ENCODE measurements at regions not wholly inside any gene's neighbourhood (a gene's known extent, or its start where the extent isn't known, plus 50 kb on each side); places are given as distances from the start of the nearest gene placed in this dataset.
A peak's percentile ranks its signal among the peaks of the same experiment; 100 is the strongest.

DNA sequence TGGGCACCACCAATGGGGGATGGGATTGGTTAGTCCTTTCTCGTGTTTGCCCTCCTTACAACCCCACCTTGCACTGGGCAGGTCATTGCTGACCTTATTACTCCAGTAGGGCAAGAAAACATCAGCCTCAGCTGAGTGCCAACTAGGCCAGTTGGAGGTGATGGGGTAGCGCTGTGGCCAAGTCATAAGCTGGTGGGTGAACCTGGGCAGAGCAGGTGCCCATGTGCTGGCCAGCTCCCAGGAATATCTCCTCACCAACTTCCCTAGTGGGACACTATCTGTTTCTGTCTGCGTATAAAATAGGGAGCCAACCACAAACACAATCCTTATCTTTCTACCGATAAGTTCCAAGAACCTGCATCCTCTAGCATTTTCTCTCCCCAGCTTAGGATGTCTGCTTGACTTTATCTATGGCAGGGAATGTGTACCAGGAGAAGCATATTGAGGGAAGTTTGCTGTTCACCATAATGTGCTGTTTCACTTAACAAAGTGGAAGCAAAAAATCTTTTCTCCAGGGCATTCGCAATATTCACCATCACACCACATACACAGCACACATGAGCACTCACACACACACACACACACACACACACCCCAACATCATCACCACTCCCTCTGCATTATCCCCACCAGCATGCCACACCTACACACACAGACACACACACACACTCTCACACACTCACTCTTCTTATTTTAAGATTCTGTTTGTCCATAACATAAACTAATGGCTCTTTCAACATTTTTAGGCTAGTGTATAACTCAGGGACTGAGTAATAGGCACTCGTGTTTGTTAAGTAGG, 390.0 kb downstream of the ENC1 start:
- no peak for DNase-seq

DNA sequence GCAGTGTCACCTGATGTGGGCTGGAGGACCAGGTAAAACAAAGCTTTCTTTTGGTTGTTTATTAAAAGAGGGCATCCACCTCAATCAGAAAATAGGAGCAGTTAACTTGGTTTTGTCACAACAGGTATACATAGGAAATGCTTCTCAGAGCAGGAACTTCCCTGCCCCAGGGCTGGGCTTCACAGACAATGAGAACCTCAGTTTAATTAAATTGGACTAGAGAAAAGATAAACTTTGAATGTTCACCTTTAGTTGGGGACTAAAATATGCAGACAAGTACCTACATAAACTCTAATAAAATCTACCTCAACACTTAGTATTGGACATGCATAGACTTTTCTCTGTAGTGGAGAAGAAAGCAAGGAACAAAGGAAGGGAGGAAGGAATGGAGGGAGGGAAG, 392.0 kb downstream of the ENC1 start:
- no peak for DNase-seq

DNA sequence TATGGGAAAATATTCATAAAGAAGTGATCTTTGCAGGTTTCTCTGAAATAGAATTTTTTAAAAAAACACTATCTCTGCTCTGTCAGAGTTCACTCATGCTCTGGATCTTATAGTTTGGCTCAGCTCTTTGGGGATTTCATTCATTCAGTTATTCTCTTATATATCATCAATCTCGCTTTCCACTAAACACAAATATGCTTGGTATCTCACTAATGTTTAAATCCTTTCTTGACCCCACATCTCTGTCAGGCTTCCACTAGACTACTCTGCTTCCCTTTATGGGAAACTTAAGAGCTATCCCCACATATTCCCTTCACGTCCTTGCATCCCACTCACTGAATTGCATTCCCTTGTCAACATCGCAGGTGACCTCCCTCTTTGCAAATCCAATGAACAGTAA, 396.1 kb downstream of the ENC1 start:
- DNase-seq: no peak

DNA sequence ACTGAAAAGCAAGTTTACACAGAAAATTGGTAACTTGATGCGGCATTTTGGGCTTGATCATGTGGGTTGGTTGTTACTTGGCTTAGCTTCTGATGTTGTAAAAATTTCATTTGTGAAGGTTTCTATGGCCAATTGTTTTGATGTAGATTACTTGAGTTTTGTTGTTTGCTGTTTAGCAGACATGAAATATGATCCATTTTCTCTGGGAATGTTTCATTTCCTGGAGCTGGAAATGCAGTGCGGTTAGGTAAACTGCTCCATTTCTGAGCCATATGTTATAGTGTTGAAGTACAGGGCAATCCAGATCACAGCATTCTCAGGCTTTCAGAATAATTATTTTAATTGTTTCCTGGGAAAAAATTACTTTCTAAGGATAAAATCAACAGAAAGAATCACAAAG, 396.9 kb downstream of the ENC1 start:
- no peak for DNase-seq

DNA sequence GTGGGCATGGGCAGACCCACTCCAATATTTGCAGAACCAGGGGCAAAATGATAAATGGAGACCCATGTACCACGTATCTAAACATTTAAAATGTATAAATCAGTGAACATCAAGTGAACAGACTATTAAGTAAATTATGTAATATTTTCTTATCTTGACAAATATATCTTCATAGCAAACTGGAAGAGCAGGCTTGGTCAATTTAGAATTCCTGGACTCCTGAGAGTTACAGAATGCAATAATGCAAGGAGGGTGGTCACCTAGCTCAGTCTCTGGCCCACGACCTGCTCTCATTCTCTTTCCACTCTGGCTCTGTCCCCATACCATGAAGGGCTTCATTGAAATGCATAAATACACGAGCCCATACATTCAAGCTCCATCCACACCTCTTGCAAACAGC, 398.0 kb downstream of the ENC1 start:
- no peak for DNase-seq

DNA sequence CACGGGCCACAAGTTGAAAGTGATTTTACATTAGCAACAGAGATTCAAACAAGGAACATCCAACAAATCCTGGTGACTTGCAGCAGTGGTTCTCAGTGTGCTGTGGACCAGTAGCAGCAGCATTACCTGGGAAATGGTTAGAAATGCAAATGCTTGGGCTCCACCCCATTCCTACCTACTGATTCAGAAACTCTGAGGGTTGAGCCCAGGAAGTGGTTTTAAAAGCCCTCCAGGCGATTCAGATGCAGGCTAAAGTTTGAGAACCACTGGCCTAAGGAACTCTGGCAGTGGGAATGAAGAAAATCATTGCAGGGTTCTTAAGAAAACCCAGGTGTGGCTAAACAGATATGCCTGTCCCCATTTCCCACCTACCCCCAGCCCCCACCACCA, 398.8 kb downstream of the ENC1 start:
- no peak for DNase-seq

DNA sequence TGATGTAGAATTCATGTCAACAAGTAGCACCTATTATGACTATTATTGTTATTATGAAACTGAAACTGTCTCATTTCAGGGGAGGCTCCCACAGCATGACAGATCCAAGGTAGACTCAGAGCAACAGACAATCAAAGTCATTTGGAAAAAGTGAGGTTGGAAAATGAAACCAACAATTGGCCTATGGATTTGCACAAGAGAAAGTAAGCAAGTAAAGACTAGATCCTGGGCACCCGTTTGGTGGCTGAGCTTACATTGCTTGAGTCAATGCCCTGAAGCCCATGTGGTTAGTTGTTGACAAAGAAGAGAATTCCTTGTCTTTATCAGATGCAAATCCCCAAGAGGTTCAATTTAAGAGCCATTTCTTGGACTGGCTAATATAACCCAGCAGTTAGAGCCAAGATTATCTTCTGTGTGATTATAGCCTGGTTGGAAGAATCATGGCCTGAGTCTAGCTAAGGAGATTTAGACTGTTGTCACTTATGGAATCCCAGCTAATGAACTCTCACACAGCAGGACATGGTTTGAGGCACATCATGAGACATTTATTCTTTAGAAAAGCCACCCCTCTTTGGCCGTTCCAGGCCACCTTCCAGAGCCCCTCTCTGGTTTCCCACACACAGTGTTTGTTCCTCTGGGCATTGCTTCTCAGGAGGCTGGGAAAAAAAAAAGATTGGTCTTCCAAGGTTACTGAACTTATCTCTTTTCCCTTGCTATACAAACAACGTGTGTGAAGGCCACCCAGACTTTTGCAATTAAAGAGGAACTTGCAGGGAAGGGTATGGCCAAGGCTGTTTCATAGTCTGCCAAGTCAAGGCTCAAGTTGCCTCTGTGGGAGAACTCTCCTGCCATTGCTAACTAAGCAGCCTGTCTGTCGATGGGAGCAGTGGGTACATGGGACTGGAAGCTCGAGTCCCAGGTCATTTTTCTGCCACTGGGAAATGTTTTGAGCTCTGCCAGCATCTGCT, 399.5 kb downstream of the ENC1 start:
- peak; percentile 35 for DNase-seq

DNA sequence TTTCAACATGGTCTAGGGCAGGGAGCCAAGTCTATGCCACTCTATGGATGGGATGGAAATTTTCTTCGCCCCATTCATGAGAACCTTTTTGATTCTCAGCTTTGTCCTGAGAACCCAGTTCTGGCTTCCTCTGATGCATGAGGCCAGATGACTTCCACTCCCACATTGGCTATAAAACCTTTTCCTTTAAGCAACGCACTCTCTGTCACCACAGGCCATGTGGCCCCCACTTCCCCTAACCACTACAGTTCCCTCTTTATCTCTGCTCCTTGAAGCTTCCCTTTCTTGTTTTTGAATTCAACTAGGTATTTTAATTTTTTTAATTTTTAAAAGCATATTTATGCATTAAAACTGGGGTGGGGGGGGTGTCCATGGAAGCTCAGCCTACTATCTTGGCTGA, 401.3 kb downstream of the ENC1 start:
- DNase-seq: peak; percentile 83

DNA sequence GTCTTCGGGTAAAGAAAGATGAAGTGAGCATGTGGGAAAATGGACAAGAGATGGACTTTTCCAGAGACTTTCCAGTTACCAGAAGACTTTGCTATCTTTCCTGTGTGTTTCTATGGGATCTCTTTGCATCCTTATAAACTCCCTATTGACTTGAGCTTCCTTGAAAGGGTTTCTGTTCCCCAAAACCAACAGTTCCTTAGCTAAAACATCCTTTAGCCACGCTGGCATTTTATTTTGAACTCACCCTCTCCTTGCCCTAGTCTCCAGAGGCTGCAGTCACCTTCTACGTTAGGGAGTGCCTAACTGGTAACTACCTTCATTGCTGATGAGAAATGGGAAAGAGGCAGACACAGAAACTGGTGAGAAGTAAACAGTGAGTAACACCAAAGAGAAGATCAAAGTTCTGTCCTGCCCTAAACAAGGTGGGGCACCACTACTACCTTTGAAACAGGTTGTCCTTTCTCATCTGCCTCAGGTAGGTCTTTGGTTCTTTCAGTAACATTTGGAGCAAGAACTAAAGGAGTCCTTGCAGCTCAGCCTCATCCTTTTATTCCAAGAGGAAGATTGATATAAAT, 402.9 kb downstream of the ENC1 start:
- no peak for DNase-seq

DNA sequence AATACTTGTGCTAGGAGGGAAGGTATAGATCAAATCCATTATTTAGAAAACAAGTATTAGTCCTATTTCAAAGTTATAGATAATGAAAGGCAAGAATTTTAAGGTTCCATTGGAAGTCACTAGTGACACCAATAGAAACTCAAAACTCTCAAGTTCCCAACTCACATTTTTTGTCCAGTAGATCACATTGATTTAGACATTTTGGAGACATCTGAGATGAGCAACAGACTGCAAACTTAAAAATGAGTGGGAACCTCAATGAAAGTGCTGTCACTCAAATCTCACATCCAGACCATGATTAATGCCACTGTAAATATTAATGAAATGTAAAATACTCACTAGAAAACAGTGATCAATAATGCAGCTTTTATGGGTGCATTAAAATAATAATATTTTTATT, 405.0 kb downstream of the ENC1 start:
- DNase-seq: no peak

DNA sequence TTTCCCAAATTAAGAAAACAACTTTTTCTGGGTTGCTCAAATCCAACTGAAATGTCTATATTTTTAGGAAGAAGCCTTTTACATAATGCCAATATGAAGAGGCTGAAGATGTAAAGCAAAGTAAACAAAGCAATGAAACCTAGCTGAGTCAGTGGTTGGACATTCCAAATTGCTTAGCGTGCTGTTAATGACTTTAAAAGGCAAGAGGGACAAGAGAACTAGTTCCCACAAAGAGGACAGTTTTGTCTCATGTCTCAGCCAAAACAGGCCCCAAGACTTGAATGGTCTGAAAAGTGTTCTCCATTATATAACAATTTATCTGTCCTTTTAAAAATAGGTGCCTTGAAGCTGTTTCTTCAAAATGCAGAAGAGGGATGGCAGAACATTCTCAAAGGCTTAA, 407.0 kb downstream of the ENC1 start:
- no peak for DNase-seq

DNA sequence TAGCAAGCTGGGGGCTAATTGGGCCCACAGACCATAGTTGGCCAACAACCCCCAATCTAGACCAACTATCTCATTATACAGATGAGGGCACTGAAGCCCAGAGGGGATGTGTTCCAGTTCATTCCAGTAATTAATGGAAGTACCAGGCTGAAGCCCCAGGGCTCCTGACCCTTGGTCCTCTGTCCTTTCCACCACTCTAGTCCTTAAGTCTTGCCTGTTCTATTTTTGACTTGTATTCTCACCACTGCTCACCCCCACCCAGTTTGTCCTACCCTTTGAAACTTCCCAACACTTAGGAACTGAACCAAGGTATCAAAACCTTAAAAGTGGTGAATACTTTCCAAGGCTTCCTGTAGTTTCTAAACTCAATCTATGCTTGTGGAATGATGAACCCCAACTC, 407.4 kb downstream of the ENC1 start:
- no peak for DNase-seq

DNA sequence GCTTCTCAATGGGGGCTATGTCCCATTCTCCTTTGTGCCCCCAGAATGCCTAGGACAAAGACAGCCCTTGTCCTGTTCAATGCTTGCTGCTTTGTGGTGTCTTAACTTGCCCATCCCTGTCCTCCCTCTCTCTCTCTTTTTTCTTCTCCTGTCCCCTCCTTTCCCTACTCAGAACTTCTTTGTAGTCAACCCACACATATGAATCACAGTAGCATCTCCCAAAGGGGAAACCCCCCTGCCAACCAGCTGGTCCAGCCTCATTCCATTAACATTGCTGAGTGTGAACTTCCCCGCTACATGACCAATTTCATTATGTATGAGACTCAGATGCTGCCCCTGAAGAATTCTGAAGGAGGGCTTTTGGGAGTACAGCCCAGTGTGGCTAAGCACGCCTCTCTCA, 408.3 kb downstream of the ENC1 start:
- no peak for DNase-seq

DNA sequence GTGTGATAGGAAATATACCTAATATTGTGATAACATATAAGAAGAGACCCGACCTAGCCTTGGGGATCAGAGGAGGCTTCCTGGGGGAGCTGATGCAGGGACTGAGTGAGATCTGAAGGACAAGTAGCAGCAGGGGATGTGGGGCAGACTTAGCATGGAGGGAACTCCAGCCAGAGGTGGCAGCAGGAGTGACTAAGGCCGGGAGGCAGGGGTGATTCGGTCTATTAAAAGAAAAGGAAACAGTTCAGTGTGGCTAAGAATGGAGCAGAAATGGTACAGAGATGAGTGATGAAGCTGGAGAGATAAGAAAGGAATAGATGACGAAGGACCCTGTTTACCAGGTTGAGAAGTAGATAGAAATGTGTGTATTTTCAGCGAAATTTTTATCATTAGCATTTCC, 408.8 kb downstream of the ENC1 start:
- DNase-seq: no peak

DNA sequence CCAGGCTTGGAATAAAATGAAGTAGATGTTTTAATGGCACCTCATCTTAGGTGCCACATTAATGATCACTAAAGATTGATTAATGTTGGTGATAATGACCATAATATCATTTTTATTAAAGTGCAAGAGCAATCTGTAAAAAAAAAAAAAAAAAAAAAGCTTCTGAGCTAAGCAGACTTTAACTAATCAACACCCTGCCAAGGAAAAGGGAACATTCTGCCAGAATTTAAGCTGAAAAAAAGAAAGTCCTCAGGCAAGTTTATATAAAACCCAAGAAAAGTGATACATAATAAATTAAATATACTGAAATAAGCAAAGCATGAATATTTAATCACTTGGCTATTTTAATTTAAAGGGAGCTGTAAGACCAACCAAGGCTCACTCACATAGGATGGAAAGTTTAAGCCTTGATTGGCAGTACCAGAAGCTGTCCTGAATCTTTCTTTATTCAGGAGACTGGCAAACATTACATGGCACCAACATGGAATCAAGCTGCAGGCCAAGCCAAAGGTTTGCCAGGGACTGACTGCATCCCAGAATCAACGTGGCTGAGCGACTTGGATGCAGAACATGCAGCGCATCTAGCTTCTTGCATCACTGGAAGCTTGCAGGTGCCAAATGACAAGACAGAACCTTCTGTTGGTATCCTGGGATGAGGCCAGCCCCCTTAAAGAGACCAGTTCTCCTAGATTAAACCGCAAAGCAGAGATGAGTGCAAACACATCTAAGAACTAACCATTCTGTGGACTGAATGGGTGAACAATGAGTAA, 413.6 kb downstream of the ENC1 start:
- DNase-seq: no peak

DNA sequence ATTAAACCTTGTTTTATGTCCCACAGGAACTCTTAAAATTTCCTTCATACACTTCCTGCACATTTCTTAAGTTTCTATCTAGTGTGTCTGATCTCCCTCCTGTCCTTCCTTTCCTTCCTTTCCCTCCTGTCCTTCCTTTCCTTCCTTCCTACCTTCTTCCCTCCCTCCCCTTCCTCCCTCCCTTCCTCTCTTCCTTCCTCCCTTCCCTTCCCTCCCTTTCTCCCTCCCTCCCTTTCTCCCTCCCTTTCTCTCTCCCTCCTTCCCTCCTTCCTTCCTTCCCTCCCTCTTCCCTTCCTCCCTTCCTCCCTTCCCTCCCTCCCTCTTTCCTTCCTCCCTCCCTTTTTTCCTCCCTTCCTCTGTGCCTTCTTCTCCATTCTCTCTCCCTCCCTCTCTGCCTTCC, 414.9 kb downstream of the ENC1 start:
- DNase-seq: no peak

DNA sequence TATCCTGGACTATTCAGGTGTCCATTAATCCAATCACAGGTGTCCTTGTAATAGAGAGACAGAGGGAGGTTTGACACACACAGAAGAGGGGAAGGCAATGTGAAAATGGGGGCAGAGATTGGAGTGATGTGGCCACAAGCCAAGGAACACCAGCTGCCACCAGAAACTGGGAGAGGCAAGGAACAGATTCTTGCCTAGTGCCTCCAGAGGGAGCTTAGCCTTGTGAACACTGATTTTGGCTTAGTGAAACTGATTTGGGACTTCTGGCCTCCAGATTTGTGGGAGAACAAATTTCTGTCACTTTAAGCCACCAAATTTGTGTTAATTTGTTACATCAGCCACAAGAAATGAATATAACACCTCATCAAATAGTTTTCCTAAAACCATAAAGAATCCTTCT, 416.2 kb downstream of the ENC1 start:
- no peak for DNase-seq

DNA sequence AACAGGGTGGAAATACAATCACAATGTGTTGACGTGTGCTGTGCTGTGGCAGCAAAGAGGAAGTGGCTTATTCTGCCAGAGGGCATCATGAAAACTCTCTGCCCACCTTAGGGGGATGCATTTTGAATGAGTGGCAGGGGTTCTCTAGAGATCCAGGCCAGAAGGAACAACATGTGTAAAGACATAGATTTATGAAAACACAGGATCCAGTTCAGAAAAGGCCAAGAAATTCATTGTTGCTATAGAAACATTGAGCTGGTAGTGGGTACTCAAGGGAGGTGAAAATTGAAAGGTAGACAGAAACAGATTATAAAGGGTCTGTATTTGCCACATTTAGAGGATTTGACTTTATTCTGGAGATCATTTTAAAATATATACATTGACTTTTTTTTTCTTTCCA, 417.7 kb downstream of the ENC1 start:
- no peak for DNase-seq

DNA sequence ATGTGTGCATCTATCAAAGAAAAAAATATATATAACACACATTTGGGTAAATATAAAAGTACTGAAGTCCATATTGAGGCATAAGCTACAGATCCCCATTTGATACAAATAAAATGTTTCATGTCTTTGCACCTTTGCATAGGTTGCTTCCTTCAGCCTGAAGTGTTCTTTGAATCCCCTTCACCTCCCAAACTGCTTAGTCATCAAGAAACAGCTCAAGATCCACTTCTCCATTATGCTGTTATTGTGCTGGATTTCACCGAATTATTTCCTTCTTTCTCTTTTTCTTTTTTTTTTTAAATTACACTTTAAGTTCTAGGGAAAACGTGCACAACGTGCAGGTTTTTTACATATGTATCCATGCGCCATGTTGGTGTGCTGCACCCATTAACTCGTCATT, 419.1 kb downstream of the ENC1 start:
- DNase-seq: no peak

DNA sequence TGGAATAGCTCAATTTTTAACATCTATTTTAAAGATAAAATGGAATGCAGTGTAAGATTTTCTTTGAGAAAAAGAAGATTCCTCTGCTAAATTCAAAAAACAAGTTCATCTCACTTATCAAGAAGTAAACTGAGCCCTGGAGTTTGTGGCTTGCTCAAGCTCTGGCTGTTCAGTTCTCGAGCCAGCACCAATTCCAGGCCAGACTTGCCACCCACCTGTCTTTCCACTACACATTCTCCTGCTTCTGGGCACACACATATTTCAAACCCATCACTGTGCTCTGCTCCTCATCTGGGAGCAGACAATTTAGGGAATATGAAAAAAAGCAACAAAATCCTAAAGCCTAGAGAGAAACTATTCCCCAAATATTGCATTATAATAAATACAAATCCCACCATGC, 424.5 kb downstream of the ENC1 start:
- DNase-seq: no peak

DNA sequence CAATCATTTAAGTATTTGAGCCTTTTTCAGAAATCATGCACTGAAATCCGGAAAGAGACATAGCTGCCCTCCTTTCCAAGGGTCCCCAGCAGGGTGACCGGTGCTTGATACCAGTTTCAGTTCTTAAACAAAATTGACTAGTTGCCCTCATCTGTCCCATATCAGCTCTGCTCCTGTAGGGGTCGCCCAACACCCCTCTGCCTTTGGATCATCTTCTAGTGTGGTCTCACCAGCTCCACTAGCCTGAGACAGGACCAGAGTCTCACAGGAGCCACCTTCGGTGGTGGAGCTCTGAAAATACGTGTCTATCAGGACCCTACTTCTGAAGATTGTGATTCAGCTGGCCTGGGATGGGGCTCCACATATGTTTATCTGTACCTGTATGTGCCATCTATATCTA, 428.2 kb downstream of the ENC1 start:
- DNase-seq: no peak

DNA sequence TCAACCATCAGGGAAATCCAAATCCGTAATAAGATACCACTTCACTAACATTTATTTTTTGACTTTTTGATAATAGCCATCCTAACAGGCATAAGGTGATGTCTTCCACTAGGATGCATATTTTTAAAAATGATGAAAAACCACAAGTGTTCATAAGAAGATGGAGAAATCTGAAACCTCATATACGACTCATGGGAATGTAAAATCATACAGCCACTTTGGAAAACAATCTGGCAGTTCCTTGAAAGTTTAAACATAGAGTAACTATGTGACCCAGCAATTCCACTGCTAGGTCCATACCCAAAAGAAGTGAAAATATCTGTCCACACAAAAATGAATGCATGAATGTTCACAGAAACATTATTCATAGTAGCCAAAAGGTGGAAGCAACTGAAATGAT, 431.0 kb downstream of the ENC1 start:
- no peak for DNase-seq
